Astrocyte (in vitro differentiated cells and primary cell): ENCODE measurements at regions not wholly inside any gene's neighbourhood (a gene's known extent, or its start where the extent isn't known, plus 50 kb on each side); places are given as distances from the start of the nearest gene placed in this dataset.

Experiments used
- EZH2 ChIP-seq: IDR thresholded peaks from 2 replicates; pipeline ENCODE4 v1.6.1; 2012; ENCODE audit warnings: mild to moderate bottlenecking, low read length, inconsistent platforms; ENCODE audit not compliant: insufficient read depth
- TF ChIP-seq, protein P1 (sequence below): IDR thresholded peaks from 2 replicates; pipeline ENCODE4 v1.5.1; 2011; ENCODE audit warnings: low read depth, mild to moderate bottlenecking, inconsistent platforms, low read length, moderate library complexity; ENCODE audit not compliant: insufficient read depth

- TF ChIP-seq, protein P1, sequence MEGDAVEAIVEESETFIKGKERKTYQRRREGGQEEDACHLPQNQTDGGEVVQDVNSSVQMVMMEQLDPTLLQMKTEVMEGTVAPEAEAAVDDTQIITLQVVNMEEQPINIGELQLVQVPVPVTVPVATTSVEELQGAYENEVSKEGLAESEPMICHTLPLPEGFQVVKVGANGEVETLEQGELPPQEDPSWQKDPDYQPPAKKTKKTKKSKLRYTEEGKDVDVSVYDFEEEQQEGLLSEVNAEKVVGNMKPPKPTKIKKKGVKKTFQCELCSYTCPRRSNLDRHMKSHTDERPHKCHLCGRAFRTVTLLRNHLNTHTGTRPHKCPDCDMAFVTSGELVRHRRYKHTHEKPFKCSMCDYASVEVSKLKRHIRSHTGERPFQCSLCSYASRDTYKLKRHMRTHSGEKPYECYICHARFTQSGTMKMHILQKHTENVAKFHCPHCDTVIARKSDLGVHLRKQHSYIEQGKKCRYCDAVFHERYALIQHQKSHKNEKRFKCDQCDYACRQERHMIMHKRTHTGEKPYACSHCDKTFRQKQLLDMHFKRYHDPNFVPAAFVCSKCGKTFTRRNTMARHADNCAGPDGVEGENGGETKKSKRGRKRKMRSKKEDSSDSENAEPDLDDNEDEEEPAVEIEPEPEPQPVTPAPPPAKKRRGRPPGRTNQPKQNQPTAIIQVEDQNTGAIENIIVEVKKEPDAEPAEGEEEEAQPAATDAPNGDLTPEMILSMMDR, result no peak
- TF ChIP-seq EZH2, result no peak
These were observed 157.8 kb upstream of the DPYD start for GRCh38 chr1:98078596-98078995.
